ENCODE measurements at regions not wholly inside any gene's neighbourhood (a gene's known extent, or its start where the extent isn't known, plus 50 kb on each side); places are given as distances from the start of the nearest gene placed in this dataset.
"Not testable (repeated sequence)": the region's sequence is repeated elsewhere in the genome, so short reads cannot be mapped to it uniquely, and the experiment has no call there.

DNA sequence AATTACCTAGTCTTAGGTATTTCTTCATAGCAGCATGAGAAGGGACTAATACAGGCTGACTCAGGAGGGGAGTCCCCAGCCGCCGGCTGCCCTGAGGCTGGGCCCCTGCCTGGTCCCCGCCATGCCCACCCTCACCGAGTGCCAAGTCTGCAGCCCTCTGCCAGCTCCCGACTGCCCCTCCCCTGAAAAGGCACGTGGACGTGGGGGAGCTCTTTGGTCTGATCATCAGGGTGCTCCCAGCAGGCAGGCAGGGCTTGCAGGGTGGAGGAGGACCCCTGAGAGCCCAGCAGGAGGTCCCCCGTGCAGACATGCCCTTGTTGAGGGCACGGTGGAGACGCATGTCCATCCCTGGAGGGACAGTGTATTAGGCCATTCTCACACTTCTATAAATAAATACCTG, 110.9 kb downstream of the UNCX start:
- no peak for DNase-seq

- no peak for DNase-seq
Observed at GRCh38 chr7:1344421-1344820, 111.7 kb downstream of the UNCX start.

- DNase-seq, result no peak
Observed at GRCh38 chr7:1344981-1345701, 112.5 kb downstream of the UNCX start.

DNA sequence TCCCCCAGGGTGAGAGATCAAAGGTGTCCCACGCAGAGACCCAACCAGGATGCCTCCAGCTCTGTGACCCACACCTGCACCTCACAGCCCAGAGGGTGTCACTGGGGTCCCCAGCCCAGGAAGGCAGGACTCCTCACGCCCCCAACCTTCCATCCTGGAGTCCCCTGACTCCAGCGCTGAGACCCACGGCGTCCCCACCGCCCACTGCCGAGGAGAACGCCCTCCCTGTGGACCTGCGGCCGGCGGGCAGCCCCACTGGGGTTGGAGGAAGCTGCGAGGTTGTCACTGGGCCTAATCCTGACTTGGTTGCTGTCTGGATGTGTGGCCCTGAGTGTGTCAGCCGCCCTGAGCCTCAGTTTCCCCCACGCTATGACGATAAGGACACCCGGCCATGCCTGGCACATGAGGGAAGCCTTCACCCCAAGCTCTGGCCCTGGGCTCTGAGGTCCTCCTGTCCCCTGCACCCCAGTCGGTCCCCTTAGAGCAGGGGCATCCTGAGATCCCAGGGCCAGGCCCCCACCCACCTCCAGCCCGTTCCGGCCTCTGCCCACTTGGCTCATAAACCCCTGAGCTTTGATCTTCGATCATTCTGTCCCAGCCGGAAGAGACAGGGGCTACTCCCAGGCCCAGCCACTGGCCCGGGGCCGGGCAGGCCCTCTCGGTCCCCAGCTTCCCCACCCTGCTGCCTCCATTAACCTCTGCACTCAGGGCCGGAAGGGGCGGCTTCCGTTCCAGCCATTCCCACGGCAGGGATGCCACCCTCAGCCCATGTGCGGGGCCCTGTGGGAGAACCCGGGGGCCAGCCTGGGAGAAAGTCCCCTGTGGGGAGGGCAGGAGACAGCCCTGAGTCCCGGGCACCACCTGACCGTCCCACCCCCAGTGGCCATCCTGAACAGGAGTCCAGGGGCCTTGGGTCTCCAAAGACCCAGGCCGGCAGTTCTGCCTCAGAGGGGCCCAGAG, 113.2 kb downstream of the MICALL2 start:
- DNase-seq, result no peak

DNA sequence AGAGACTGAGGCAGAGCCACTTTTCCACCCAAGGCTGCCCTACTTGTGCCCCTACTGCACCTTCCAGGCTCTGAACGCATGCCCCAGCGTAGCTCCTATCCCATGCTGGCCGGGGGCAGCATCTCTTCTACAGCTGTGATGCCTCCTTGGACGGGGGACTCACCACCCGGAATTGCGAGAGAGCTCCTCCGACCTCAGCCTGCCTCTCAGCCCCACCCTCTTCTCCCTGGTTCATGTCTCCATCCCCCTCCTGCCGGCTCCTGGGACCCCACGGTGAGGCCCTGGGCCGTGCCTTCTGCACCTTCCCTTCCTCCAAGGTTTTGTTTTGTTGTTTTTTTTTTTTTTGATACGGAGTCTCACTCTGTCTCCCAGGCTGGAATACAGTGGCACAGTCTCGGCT, 112.4 kb downstream of the MICALL2 start:
- DNase-seq, result no peak

DNA sequence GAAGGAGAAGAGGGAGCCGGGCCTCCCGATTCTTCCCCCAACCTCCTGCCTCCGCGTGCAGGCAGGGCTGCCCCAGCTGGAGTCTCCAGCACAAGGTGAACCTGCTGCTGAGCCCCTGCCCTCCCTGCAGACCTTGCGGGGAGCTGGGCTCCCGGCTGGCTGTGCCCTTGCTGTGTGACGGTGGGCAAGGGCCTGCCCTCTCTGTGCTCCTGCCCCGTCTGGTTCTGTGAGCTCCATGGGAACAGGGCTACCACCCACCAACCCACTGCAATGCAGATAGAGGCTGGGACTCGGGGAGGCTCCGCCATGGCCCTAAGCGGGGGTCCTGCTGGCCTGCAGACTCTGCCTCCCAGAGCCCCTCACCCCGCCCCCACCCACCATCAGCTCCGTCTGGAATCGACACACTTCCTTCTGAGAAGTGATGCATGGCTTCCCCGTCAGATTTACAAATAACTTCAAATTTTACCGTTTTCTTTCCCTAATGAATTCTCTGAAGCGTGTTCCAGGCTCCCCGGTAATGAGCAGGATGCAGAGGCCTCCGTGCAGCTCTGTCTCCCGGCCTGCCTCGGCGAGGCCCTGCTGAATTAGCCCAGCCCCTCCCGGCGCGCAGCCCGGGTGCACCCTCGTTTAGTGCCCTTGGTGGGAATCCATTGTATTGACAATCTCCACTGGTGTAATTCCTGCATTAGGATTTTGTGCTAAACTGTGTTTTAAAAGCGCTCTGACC, 111.0 kb downstream of the MICALL2 start:
- peak; percentile 68 for DNase-seq

DNA sequence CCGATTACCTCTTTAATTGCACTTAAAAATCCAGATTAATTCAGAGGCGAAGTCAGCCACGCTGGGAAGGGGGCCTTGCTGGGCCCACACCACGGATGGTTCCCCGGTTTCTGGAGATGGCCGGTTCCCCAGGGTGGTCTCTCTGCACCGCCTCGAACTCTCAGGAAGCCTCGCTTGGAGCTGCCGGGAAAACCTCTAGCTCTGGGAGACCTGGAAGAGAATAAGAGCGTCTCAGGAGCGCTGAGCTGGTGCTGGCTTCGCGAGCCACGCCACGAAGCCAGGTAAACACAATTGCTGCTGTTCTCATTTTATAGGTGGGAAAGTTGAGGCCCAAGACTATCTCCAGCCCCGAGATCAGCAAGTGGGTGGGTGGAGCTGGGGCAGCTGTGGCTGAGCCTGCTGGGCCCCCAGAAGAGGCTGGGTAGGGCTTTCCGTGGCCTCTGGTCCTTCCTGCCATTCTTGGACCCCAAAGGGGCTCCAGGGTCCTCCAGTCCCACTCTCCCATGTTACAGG, 110.4 kb downstream of the MICALL2 start:
- DNase-seq, result no peak

GRCh38 chr7:1349351-1349761, 109.9 kb downstream of the MICALL2 start:
- DNase-seq, result no peak

- no peak for DNase-seq
Observed at GRCh38 chr7:1351881-1352625, 107.2 kb downstream of the MICALL2 start.

- DNase-seq, result no peak
Observed at GRCh38 chr7:1352656-1353271, 106.5 kb downstream of the MICALL2 start.

DNA sequence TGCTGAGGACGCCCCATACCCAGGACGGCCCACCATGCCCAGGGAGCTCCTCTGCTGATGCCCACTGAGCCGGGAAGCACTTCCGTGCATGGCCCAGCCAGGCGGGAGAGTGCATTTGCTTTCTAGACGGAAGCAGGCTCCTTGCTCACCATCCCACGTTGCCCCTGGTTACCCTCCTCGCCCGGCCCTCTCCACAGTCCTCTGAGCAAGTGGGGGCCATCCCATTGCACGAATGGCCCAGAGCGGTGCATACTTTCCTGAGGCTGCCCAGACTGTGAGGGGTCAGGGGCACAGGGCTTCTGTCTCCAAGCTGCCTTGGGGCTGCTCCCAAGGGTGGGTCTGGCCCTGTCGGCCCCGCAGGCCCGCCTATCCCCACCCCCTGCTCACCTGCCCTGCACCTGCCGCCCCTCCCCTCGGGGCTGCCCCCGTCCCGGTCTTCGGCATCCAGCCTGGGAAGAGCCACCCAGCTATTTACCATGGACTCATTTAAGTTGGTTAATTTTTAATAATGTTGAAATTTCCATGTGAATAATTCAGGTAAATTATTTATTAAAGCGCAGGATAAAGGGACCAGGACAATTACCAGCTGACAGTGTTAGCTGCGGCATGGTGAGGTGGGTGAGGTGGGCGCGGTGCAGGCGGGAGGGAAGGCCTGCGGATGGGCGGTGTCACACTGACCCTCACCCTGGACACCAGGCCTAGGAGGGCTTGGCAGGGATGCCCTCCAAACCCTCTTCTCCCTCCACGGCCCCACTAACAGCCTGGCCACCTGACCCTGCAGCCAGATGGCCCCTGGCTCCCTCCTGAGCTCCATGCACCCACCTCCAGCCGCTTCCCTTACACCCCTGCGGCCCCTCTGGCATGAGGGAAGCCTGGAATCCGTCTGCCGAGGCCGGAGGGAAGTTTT, 104.4 kb downstream of the MICALL2 start:
- peak; percentile 64 for DNase-seq

DNA sequence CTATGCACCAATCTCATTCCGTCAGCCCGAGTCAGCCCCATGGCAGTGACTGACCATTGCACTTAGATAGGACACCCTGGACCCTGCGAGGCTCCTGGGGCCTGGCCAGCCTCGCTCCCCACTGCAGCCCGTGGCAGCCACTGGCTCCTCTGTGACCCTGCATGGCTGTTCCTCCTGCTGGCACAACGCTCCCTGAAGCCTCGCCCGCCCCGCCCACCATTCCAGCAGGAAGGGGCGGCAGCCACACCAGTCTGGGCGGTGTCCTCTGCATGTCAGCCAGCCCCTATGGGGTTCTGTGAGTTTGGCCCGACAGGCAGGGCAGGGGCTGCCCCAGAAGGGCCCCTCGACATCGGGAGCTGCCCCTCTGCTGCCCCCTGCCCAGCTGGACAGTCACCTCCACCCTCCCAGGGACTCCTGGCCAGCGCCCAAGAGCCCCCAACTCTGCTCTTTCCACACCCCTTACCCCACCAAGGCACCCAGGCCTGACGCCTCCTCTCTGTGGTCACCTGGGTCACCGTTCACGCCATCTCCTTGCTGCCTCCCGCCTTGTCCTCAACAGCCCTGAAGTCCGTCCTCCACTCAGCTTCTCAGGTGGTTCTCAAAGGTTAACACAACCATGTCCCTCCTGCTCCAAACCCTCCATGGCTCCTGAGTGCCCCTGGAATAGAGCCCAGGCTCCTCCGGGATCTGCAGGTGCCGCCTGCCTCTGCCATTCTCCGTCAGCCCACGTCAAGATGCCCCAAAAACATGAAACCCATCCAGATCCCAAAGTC, 103.5 kb downstream of the MICALL2 start:
- DNase-seq, result no peak

DNA sequence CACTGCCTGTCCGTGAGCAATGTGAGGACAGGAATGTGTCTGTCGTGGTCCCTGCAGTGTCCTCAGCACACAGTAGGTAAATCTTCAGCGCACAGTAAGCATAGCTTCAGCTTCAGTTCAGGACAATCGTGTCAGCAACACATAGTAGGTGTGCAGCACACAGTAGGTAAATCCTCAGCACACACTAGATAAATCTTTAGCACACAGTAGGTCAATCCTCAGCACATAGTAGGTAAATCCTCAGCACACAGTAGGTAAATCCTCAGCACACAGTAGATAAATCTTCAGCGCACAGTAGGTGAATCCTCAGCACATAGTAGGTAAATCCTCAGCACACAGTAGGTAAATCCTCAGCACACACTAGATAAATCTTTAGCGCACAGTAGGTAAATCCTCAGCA, 102.4 kb downstream of the MICALL2 start:
- DNase-seq, result peak; percentile 27

- DNase-seq, result not testable (repeated sequence)
Observed at GRCh38 chr7:1357260-1357600, 102.0 kb downstream of the MICALL2 start.

DNA sequence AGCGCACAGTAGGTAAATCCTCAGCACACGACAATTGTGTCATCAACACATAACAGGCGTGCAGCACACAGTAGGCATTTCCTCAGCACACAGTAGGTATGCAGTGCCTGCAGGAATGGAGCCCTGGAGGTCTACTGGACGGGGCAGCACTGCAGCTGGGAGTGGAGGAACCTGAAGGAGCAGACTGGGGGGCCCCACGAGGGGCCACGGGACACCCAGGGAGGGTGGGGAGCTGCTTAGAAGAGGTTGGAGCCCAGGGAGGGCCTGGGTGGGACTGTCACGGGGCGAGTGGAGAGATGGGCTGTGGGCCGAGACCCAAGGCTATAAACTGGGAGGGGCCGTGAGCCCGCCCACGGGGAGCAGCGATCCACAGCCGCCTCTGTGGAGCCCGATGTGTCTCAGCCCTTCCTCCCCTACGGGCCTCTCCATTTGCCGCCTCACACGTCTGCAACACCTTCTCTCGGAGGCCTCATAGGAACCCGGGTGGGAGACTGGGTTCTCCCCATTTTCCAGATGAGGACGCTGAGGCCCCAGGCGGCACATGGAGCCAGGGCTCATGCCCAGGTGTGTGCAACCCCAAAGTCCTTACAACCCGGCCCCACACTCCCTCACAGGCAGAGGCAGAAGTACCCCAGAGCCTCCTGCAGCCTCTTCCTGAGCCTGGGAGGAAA, 101.5 kb downstream of the MICALL2 start:
- DNase-seq, result peak; percentile 76

- DNase-seq, result no peak
Observed at GRCh38 chr7:1358376-1359050, 100.8 kb downstream of the MICALL2 start.

- DNase-seq, result no peak
Observed at GRCh38 chr7:1359051-1359400, 100.2 kb downstream of the MICALL2 start.

DNA sequence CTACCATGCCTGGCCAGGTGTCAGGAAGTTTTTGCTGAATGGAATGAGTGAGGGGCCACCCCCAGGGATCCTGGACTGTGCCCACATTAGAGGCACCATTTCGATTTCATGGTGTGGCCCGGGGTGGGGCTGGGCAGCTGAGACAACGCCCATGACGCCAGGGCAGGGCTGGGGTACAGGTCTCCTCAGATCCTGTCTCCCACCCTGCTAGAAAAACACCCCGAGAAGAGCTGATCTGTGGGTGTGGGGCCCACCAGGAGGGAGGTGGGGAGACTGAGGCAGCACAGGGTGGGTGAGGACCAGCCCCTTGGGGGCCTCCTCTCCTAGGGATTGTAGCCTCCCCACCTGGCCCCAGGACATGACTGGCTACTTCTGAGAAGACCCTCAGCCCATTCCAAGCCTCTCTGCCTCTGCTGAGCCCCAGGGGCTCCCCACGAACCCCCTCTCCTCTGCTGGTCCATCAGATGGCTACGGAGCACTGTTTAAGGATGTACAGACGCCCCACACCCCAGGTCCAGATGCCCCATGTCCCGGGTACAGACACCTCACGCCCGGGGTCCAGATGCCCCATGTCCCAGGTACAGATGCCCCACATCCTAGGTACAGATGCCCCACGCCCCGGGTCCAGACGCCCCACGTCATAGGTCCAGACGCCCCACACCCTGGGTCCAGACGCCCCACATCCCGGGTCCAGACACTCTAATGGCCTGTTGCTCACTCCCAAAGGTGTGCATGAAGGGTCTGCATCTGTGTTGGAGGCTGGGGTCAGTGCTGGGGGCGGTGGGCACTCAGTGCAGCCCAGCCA, 99.4 kb downstream of the MICALL2 start:
- no peak for DNase-seq

Data from eye (tissue), 1 donor.